ENCODE measurements at regions not wholly inside any gene's neighbourhood (a gene's known extent, or its start where the extent isn't known, plus 50 kb on each side); places are given as distances from the start of the nearest gene placed in this dataset.

DNA sequence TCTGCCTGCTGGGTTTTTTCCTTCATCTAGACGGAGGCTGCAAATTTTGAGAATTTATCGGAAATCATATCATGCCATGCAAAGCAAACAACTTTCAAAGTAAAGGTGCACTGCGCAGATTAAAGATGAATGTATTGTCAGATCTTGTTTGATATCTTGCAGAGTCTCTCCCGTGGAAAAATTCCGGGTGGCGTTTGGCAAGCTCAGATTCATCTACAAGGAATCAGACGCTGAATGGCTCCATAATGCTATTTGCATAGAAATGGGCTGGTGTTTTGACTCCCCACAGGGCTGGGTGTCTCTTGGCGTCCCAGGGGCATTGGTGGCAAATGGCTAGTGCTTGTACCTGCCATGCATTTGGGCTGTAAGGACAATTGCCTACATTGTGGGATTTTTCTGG, 274.0 kb downstream of the VRK1 start:
- TF ChIP-seq, protein P1, sequence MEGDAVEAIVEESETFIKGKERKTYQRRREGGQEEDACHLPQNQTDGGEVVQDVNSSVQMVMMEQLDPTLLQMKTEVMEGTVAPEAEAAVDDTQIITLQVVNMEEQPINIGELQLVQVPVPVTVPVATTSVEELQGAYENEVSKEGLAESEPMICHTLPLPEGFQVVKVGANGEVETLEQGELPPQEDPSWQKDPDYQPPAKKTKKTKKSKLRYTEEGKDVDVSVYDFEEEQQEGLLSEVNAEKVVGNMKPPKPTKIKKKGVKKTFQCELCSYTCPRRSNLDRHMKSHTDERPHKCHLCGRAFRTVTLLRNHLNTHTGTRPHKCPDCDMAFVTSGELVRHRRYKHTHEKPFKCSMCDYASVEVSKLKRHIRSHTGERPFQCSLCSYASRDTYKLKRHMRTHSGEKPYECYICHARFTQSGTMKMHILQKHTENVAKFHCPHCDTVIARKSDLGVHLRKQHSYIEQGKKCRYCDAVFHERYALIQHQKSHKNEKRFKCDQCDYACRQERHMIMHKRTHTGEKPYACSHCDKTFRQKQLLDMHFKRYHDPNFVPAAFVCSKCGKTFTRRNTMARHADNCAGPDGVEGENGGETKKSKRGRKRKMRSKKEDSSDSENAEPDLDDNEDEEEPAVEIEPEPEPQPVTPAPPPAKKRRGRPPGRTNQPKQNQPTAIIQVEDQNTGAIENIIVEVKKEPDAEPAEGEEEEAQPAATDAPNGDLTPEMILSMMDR (IDR thresholded peaks at IDR 0.05; ENCODE audit: insufficient read depth, low read depth, low read length) = no peak
- TF ChIP-seq EZH2 (IDR thresholded peaks at IDR 0.05; ENCODE audit: insufficient read depth, low read length) = no peak

Measured in astrocyte (in vitro differentiated cells and primary cell).